ENCODE measurements at regions not wholly inside any gene's neighbourhood (a gene's known extent, or its start where the extent isn't known, plus 50 kb on each side); places are given as distances from the start of the nearest gene placed in this dataset.

GRCh38 chr1:164040754-164041153, 518.2 kb upstream of the PBX1 start:
- TF ChIP-seq CTCF (IDR thresholded peaks at IDR 0.05) (no peak), POLR2A (IDR thresholded peaks at IDR 0.05) (no peak)

Data from heart left ventricle (tissue), 13 donors.